Effector CD8-positive, alpha-beta T cell (primary cell): ENCODE measurements at regions not wholly inside any gene's neighbourhood (a gene's known extent, or its start where the extent isn't known, plus 50 kb on each side); places are given as distances from the start of the nearest gene placed in this dataset.

Experiments
- DNase-seq: peaks from one replicate; lab custom pipeline; 2025; lab: John Stamatoyannopoulos, UW

- DNase-seq = no peak
Observed at GRCh38 chr4:177696438-177696966, 254.3 kb upstream of the AGA start.

GRCh38 chr4:177699365-177700213 is 257.4 kb upstream of the AGA start:
- DNase-seq = no peak

DNA sequence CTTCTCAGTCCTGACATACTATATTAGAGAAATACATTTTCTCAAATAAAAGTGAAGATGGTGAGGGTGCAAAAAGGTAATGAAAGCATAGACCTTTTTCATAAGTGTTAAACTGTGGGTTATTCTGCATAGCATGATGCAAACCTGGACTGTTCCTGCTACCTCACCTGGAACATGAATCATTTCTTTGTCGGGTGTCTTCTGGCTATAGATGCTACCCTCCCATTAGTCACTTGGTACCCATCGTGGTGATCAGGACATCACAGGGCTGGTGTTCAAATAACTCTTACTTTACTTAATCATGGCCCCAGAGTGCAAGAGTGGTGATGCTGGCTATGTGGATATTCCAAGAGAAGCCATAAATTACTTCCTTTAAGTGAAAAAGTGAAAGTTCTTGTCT is 264.7 kb upstream of the AGA start:
- DNase-seq = no peak

DNA sequence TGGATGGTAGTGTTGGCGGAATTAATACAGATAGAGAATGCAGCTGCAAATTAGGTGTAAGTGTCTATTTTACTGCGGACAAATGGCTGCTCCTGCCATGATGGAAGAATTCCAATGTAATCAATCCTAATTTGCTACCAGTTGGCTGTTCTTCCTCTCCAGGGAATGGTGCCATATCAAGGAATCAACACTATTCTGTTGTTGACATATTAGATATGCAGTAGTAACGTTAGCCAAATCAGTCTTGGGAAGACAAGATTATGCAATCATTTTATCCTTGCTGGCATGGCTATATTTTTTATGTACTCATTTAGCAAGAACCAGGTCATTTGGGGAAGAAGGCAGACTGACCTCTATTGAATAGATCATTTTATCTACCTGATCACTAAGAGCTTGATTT is 271.2 kb upstream of the AGA start:
- no peak for DNase-seq

DNA sequence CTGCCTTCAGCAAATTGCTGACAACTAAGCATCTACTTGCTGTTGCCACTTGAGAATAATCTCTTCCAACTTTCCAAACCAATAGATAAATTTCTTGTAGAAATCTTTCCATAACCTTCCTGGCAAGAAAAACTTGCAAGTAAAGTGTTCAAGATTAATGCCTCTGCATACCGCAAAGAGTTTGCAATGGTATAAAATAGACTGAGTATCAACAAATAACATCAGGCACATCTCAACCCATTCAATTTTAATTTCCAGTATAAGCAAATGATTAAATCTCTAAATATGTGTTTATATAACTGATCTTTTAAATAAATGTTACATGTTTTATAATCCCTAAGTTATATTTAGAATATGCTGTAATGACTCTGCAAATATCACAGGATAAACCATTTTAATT is 275.2 kb upstream of the AGA start:
- no peak for DNase-seq

DNA sequence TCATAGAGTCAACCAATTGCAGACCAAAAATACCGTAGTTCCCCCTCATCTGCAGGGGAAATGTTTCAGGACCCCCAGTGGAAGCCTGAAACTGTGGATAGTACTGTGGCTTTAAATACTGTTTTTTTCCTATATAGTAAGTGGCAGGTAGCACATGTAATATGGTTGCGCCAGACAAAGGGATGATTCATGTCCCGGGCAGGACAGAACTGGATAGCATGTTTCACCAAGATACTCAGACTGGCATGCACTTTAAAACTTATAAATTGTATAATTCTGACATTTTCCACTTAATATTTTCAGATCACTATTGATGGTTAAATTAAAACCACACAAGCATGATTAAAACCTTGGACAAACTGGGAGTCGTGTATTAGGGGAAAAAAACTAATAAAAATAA is 276.3 kb upstream of the AGA start:
- no peak for DNase-seq

DNA sequence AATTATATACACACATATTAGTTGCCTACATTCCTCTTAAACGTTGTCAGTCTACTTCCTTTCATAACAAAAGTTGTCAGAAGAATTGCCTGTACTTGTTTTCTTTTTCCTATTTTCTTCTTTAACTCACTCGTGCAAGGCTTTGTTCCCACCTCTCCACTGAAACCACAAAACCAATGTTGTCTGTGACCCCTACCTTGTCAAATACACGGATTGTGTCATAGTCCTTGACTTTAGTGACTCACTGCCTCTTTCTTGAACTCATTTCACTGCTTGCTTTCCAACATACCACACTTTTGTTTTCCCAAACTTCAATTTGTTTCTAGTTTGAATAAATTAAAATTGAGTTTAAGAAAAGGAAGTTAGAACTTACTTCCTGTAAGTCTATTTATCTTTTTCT is 283.9 kb upstream of the AGA start:
- no peak for DNase-seq

DNA sequence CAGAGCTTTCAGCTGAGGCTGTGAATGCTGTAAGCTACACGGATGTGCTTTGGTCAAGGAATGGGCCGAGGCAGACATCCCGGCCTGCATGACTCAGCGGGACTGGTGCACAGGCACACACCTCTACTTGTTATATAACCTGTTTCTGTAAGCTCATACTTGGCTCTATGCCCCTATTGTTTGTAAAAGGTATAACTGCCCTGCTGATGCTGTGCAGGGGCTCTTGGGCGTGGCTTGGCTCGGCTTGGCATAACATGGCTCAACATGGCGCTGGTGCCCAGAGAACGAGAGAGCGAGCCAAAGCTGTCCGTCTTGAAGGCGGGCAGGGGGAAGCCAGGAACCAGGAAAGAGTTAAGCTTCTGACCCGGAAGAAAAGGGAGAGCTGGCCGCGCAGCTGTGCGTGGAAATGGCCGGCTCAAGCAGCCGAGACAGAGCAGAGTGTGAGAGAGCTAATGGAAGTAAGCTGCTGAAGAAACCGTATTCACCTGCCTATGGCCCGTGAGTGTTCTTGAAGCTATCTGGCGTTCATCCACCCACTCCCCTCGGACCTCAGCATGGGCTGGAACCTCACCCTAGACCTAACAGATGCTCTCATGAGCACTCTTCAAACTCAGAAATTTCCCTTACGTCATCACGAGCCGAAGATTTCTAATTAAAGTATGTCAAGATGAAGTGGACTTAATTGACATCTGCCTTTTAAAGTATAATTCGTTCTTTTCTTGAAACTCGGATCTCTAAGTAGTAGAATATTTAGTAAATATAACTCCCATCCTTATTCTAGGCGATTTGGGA is 286.3 kb upstream of the AGA start:
- DNase-seq = no peak

DNA sequence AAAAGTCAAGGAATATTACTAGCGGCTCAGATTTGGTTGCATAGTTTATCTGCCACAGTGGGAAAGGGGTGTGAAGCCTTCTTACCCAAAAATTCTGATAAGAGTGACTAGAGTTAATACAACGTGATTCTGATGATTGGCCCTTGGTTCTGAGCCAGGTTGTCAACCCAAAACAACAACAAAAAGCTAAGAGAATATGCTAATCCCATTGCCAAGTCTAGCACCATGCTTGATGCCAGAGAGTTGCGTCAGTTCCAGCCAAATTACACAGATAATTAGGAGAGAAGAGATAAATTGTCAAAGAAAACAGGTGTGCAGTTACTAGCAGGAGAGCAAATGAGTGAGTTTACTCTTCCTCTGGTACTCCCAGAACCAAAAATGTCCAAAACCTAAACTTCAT is 287.4 kb upstream of the AGA start:
- no peak for DNase-seq

- no peak for DNase-seq
Observed at GRCh38 chr4:177737387-177737940, 295.2 kb upstream of the AGA start.

DNA sequence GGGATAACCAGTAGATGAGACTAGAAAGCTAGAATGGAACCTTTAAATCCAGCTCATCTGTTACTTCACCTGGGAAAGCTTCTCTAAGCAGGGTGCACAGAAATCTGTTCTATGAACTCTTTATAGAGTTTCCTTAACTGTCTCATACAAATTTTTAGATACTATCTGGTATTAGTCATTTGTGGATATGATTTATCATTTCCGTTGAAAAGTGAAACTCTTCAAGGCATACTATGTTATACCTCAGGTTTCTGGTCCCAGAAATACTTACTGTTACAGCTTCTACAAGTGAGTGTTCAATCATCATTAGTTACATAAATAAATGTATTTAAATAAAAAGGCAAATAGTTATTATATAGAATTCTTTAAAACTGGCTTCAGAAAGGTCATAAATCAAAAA is 298.3 kb upstream of the AGA start:
- DNase-seq = no peak

GRCh38 chr4:177759729-177760128 is 317.5 kb upstream of the AGA start:
- no peak for DNase-seq

DNA sequence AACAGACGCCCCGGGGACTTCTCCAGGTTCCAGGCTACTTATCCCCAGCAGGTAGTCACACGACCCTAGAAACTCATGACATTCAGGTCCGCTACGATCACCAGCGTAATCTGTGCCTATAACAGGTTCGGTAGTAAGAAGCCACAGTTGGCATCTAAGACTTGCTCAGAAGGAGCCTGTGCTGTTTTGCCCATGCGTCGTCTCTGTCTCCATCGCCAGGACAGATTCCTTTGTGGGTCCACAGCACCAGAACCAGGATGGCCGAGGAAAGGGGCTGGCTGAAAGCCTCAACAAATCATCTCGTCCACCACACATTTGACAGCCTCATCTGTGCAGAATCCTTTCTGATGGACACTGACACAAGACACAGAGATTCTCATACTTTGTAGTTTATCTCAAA is 319.5 kb upstream of the AGA start:
- no peak for DNase-seq

GRCh38 chr4:177769155-177769554 is 326.9 kb upstream of the AGA start:
- no peak for DNase-seq

DNA sequence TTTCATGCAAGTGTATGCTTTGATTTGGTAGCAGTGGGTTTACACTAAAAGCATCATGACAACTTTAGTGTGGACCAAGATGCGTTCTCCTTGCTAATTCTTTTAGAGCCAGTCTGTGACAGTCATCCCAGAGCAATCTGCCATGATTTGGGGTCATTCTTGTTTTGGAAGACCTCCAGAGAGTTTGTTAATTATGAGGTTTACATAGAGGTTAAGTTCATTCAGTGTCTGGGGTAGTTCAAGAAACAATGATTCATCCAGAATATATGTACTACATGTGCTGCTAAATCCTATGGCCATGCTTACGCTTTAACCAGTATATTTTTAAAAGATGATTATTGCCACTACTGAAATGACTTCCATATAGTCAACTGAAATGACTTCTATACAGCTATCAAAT is 328.5 kb upstream of the AGA start:
- no peak for DNase-seq

- no peak for DNase-seq
Observed at GRCh38 chr4:177771645-177772044, 329.4 kb upstream of the AGA start.

GRCh38 chr4:177778623-177779022 is 336.4 kb upstream of the AGA start:
- no peak for DNase-seq

DNA sequence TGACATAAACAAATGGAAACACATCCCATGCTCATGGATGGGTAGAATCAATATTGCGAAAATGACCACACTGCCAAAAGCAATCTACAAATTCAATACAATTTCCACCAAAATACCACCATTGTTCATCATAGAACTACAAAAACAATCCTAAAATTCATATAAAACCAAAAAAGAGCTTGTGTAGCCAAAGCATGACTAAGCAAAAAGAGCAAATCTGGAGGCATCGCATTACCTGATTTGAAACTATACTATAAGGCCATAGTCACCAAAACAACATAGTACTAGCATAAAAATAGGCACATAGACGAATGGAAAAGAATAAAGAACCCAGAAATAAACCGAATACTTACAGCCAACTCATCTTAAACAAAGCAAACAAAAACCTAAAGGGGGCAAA is 342.8 kb upstream of the AGA start:
- no peak for DNase-seq

DNA sequence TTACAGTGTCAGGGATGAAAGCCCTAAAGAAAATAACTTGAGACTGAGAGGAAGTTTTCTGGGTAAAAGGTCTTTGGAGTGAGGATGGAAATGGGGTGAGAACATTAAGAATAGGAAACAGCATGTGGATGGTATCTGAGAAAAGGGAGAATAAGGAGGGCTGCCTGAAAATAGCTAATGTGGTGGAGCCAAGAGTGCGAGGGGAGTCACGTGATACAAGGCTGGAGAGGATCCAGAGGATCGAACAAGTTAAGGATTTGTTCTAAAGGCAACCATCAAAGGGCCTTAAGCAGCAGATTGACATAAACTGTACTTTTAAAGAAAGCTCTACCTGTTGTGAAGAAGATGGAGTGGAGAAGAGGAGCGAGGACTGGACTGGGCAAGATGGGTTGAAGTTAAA is 347.4 kb upstream of the AGA start:
- DNase-seq = no peak

DNA sequence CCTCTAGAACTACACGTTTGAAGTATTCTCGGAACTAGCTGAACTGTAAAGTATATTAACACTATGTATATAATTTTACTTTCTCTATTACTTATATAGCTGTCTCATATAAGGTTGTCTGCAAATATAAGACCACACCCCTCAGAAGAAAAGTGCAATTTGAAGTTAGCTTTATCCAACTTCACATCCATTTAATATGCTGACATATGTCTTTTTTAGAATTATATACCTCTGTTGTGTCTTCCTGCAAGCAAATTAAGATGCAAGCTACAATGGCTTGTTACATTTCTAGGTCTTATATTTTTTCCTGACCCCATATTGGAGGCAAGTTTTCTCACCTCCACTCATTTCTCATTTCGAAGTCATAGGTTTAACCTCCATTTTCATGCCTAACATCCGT is 349.0 kb upstream of the AGA start:
- DNase-seq = no peak

DNA sequence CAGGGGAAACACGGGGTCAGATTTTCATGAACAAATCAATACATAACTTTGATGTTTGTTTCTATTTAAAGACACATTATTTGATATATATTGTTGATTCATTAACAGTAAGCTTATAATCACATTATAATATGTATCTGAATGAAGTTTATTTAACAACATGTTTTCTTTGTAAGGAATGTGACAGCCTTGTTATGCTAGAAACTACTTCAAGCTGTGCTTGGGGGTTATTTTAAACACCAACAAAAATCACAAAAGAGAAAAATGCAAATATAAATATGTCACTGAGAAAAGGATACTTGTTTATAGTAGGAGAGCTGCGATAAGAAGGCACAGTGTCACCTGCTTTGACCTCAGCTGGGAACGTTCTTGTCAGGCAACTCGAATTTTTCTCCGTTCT is 354.6 kb upstream of the AGA start:
- DNase-seq = no peak

GRCh38 chr4:177798161-177798560 is 355.9 kb upstream of the AGA start:
- no peak for DNase-seq

DNA sequence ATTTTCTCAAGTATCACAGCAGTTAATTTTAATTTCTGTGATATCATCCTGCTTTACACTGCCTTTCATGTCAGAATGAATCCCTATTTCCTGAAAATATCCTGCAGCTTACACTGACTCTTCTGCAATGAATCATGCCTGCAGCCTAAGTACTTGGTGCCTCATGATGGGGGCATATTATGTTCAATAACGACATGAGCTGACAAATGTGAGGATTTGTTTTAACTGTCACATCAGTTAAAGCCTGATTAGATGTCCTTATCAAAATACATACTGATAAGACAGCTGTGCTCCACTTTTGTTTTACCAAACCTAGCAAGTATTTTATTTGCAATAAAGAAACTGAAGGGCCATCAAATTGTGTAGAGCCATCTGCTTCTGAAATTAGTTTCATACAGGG is 359.9 kb upstream of the AGA start:
- no peak for DNase-seq
